Trophoblast cell (in vitro differentiated cells and primary cell): ENCODE measurements at regions not wholly inside any gene's neighbourhood (a gene's known extent, or its start where the extent isn't known, plus 50 kb on each side); places are given as distances from the start of the nearest gene placed in this dataset.

Experiments
- DNase-seq, 2 donors: peaks; one replicate each; pipeline ENCODE4 v3.0.0-alpha.2; 2016
- H2AFZ ChIP-seq: 2 replicates; pipeline ENCODE4 v1.6.1; 2013; ENCODE audit warnings: low read length, moderate library complexity, mild to moderate bottlenecking; ENCODE audit not compliant: insufficient read depth, poor library complexity
- H2AK5ac ChIP-seq: 2 replicates; pipeline ENCODE4 v1.6.1; 2013; ENCODE audit warnings: mild to moderate bottlenecking, low read length
- H2BK120ac ChIP-seq: 2 replicates; pipeline ENCODE4 v1.6.1; 2013; ENCODE audit warnings: low read length, mild to moderate bottlenecking, moderate library complexity; ENCODE audit not compliant: insufficient read depth, poor library complexity
- H2BK12ac ChIP-seq: 2 replicates; pipeline ENCODE4 v1.6.1; 2013; ENCODE audit warnings: mild to moderate bottlenecking, low read length, moderate library complexity
- H2BK5ac ChIP-seq: 2 replicates; pipeline ENCODE4 v1.6.1; 2013; ENCODE audit warnings: low read length, low read depth, moderate library complexity, mild to moderate bottlenecking; ENCODE audit not compliant: poor library complexity
- H3K14ac ChIP-seq: 2 replicates; pipeline ENCODE4 v1.6.1; 2013; ENCODE audit warnings: mild to moderate bottlenecking, low read length
- H3K18ac ChIP-seq: 2 replicates; pipeline ENCODE4 v1.6.1; 2013; ENCODE audit warnings: mild to moderate bottlenecking, low read length
- H3K23ac ChIP-seq: 2 replicates; pipeline ENCODE4 v1.6.1; 2013; ENCODE audit warnings: low read length
- H3K27ac ChIP-seq: 2 replicates; pipeline ENCODE4 v1.5.1; 2013; ENCODE audit warnings: low read depth, mild to moderate bottlenecking, inconsistent platforms, low read length, moderate library complexity
- H3K27me3 ChIP-seq: 2 replicates; pipeline ENCODE4 v1.6.1; 2013; ENCODE audit warnings: inconsistent platforms, mild to moderate bottlenecking, low read length, moderate library complexity; ENCODE audit not compliant: insufficient read depth
- H3K36me3 ChIP-seq, 2 experiments: 1 replicate in 1 of 2; 2 replicates in 1 of 2; pipeline ENCODE4 v1.6.1; 2013; ENCODE audit warnings: low read length in 2 of 2, mild to moderate bottlenecking in 2 of 2, moderate library complexity in 1 of 2; ENCODE audit not compliant: insufficient read depth in 2 of 2, control insufficient read depth in 1 of 2
- H3K4ac ChIP-seq: 2 replicates; pipeline ENCODE4 v1.6.1; 2013; ENCODE audit warnings: low read depth, mild to moderate bottlenecking, low read length, moderate library complexity
- H3K4me1 ChIP-seq, 2 experiments: 1 replicate in 1 of 2; 2 replicates in 1 of 2; pipeline ENCODE4 v1.6.1; 2013; ENCODE audit warnings: low read length in 2 of 2, mild to moderate bottlenecking in 2 of 2, moderate library complexity in 1 of 2; ENCODE audit not compliant: insufficient read depth in 2 of 2, control insufficient read depth in 1 of 2
- H3K4me2 ChIP-seq: 2 replicates; pipeline ENCODE4 v1.6.1; 2013; ENCODE audit warnings: inconsistent platforms, mild to moderate bottlenecking, low read length, moderate library complexity
- H3K4me3 ChIP-seq: 2 replicates; pipeline ENCODE4 v1.5.1; 2013; ENCODE audit warnings: mild to moderate bottlenecking, low read depth, low read length, inconsistent platforms
- H3K79me1 ChIP-seq: one replicate; pipeline ENCODE4 v1.6.1; 2013; ENCODE audit warnings: low read length
- H3K79me2 ChIP-seq: 2 replicates; pipeline ENCODE4 v1.6.1; 2013; ENCODE audit warnings: low read length, mild to moderate bottlenecking; ENCODE audit not compliant: control insufficient read depth, insufficient read depth, poor library complexity
- H3K9ac ChIP-seq: 2 replicates; pipeline ENCODE4 v1.6.1; 2013; ENCODE audit warnings: mild to moderate bottlenecking, low read length
- H3K9me3 ChIP-seq: 2 replicates; pipeline ENCODE4 v1.6.1; 2013; ENCODE audit warnings: low read depth, mild to moderate bottlenecking, control low read depth, inconsistent platforms, low read length; ENCODE audit not compliant: insufficient read depth
- H4K12ac ChIP-seq: 2 replicates; pipeline ENCODE4 v1.6.1; 2013; ENCODE audit warnings: low read depth, mild to moderate bottlenecking, low read length, moderate library complexity
- H4K8ac ChIP-seq: 2 replicates; pipeline ENCODE4 v1.6.1; 2013; ENCODE audit warnings: low read depth, mild to moderate bottlenecking, low read length, moderate library complexity
- H4K91ac ChIP-seq: one replicate; pipeline ENCODE4 v1.6.1; 2013; ENCODE audit warnings: low read depth, mild to moderate bottlenecking, low read length, moderate library complexity
- WGBS: extraction: QIAGEN DNeasy Blood & Tissue Kit; methylation state at CpG from one replicate; pipeline ENCODE4 v1.1.7; 2013; ENCODE audit warnings: missing lambda C conversion rate; ENCODE audit not compliant: insufficient read length, insufficient coverage; ENCODE audit errors: extremely low coverage; 5-methylcytosine and 5-hydroxymethylcytosine counted together

- H3K23ac ChIP-seq, result no peak overlapping the region
- no peaks in the 10 kb centered on the region for H3K36me3 ChIP-seq
- no peak overlapping the region for H3K4ac ChIP-seq
- WGBS, result no CpG with 5 or more reads among the region's 1 CpG
- no peak overlapping the region for H3K4me3 ChIP-seq
- H4K8ac ChIP-seq, result no peak overlapping the region
- H4K12ac ChIP-seq, result no peak overlapping the region
- H2AK5ac ChIP-seq, result no peak overlapping the region
- H3K4me1 ChIP-seq, result no peaks in the 10 kb centered on the region
- no peak overlapping the region for H2AFZ ChIP-seq
- no peak for DNase-seq
- H2BK120ac ChIP-seq, result no peak overlapping the region
- H3K27ac ChIP-seq, result no peak overlapping the region
- H4K91ac ChIP-seq, result no peak overlapping the region
- no peak overlapping the region for H3K18ac ChIP-seq
- no peak overlapping the region for H2BK5ac ChIP-seq
- H3K79me1 ChIP-seq, result no peaks in the 10 kb centered on the region
- H3K4me2 ChIP-seq, result no peak overlapping the region
- H3K9ac ChIP-seq, result no peak overlapping the region
- H3K27me3 ChIP-seq, result no peaks in the 10 kb centered on the region
- no peak overlapping the region for H3K14ac ChIP-seq
- H3K79me2 ChIP-seq, result no peaks in the 10 kb centered on the region
- H3K9me3 ChIP-seq, result no peaks in the 10 kb centered on the region
- H2BK12ac ChIP-seq, result no peak overlapping the region
Measured at GRCh38 chr4:34220601-34221000, 2023.7 kb downstream of the ARAP2 start.

- Histone ChIP-seq H3K79me2 (no peaks in the 10 kb centered on the region), H3K18ac (no peak overlapping the region), H2BK5ac (no peak overlapping the region), H3K36me3 (no peaks in the 10 kb centered on the region), H3K23ac (no peak overlapping the region), H4K8ac (no peak overlapping the region), H3K9me3 (peaks cover 3% of the 10 kb centered on the region), H2AK5ac (no peak overlapping the region), H3K14ac (no peak overlapping the region), H3K27ac (no peak overlapping the region), H2BK12ac (no peak overlapping the region), H4K91ac (no peak overlapping the region), H3K27me3 (no peaks in the 10 kb centered on the region), H3K4me3 (no peak overlapping the region), H3K4me2 (no peak overlapping the region), H3K9ac (no peak overlapping the region), H2AFZ (no peak overlapping the region), H3K79me1 (no peaks in the 10 kb centered on the region), H3K4me1 (no peaks in the 10 kb centered on the region), H3K4ac (no peak overlapping the region), H4K12ac (no peak overlapping the region), H2BK120ac (no peak overlapping the region)
- no peak for DNase-seq
- no CpG with 5 or more reads among the region's 1 CpG for WGBS
Measured at GRCh38 chr4:34221986-34222385, 2022.3 kb downstream of the ARAP2 start.

- no peaks in the 10 kb centered on the region for H3K79me2 ChIP-seq
- no peaks in the 10 kb centered on the region for H3K9me3 ChIP-seq
- no peak overlapping the region for H3K9ac ChIP-seq
- no peak overlapping the region for H3K18ac ChIP-seq
- no peaks in the 10 kb centered on the region for H3K4me1 ChIP-seq
- H2AK5ac ChIP-seq, result no peak overlapping the region
- H3K79me1 ChIP-seq, result no peaks in the 10 kb centered on the region
- no peak overlapping the region for H3K14ac ChIP-seq
- no peak overlapping the region for H2BK120ac ChIP-seq
- H4K8ac ChIP-seq, result no peak overlapping the region
- H3K27me3 ChIP-seq, result no peaks in the 10 kb centered on the region
- no peak overlapping the region for H3K4me3 ChIP-seq
- no peak overlapping the region for H2AFZ ChIP-seq
- H3K23ac ChIP-seq, result no peak overlapping the region
- no peak for DNase-seq
- no peak overlapping the region for H3K4me2 ChIP-seq
- H2BK5ac ChIP-seq, result no peak overlapping the region
- H3K36me3 ChIP-seq, result no peaks in the 10 kb centered on the region
- no CpG with 5 or more reads among the region's 1 CpG for WGBS
- no peak overlapping the region for H3K4ac ChIP-seq
- H3K27ac ChIP-seq, result no peak overlapping the region
- no peak overlapping the region for H4K91ac ChIP-seq
- no peak overlapping the region for H2BK12ac ChIP-seq
- H4K12ac ChIP-seq, result no peak overlapping the region
Measured at GRCh38 chr4:34236118-34236517, 2008.2 kb downstream of the ARAP2 start.

- no peak overlapping the region for H2AK5ac ChIP-seq
- WGBS, result no CpG with 5 or more reads among the region's 2 CpGs
- no peak overlapping the region for H3K9ac ChIP-seq
- H3K4me2 ChIP-seq, result no peak overlapping the region
- no peaks in the 10 kb centered on the region for H3K27me3 ChIP-seq
- H2BK120ac ChIP-seq, result no peak overlapping the region
- H4K12ac ChIP-seq, result no peak overlapping the region
- no peak overlapping the region for H4K8ac ChIP-seq
- no peak overlapping the region for H4K91ac ChIP-seq
- H3K4ac ChIP-seq, result no peak overlapping the region
- no peak overlapping the region for H2AFZ ChIP-seq
- H3K18ac ChIP-seq, result no peak overlapping the region
- DNase-seq, result no peak
- H2BK12ac ChIP-seq, result no peak overlapping the region
- no peak overlapping the region for H3K27ac ChIP-seq
- no peaks in the 10 kb centered on the region for H3K36me3 ChIP-seq
- H3K9me3 ChIP-seq, result no peaks in the 10 kb centered on the region
- no peak overlapping the region for H3K14ac ChIP-seq
- no peak overlapping the region for H3K4me3 ChIP-seq
- no peak overlapping the region for H3K23ac ChIP-seq
- no peaks in the 10 kb centered on the region for H3K4me1 ChIP-seq
- no peaks in the 10 kb centered on the region for H3K79me1 ChIP-seq
- no peaks in the 10 kb centered on the region for H3K79me2 ChIP-seq
- H2BK5ac ChIP-seq, result no peak overlapping the region
Measured at GRCh38 chr4:34245276-34245675, 1999.0 kb downstream of the ARAP2 start.
